Progenitor cell of endocrine pancreas (in vitro differentiated cells): ENCODE measurements at regions not wholly inside any gene's neighbourhood (a gene's known extent, or its start where the extent isn't known, plus 50 kb on each side); places are given as distances from the start of the nearest gene placed in this dataset.

ENCODE experiments used
- DNase-seq: peaks from one replicate; pipeline ENCODE4 v3.0.0; 2021; ENCODE audit warnings: low spot score; ENCODE audit not compliant: unreplicated experiment
- H3K27ac Mint-ChIP-seq: 2 replicates; pipeline ENCODE4 v1.8.0; 2021; ENCODE audit warnings: mild to moderate bottlenecking, moderate library complexity, mixed read lengths
- H3K27me3 Mint-ChIP-seq: 2 replicates; pipeline ENCODE4 v1.8.0; 2021; ENCODE audit warnings: mixed read lengths
- H3K36me3 Mint-ChIP-seq: 2 replicates; pipeline ENCODE4 v1.8.0; 2022; ENCODE audit warnings: mixed read lengths; ENCODE audit not compliant: insufficient read depth
- H3K4me1 Mint-ChIP-seq: 2 replicates; pipeline ENCODE4 v1.8.0; 2021; ENCODE audit warnings: low read depth, mixed read lengths
- H3K4me3 Mint-ChIP-seq: 2 replicates; pipeline ENCODE4 v1.8.0; 2021; ENCODE audit warnings: low read depth, mild to moderate bottlenecking, moderate library complexity, mixed read lengths
- H3K9me3 Mint-ChIP-seq: 2 replicates; pipeline ENCODE4 v1.8.0; 2021; ENCODE audit warnings: low read depth, mixed read lengths
- TF ChIP-seq, protein P1 (sequence below): fragments of 200-600 bp; sonication (generic); IDR thresholded peaks from one replicate; pipeline ENCODE4 v1.5.0; 2021; ENCODE audit warnings: antibody characterized with exemption, mild to moderate bottlenecking; ENCODE audit not compliant: unreplicated experiment

DNA sequence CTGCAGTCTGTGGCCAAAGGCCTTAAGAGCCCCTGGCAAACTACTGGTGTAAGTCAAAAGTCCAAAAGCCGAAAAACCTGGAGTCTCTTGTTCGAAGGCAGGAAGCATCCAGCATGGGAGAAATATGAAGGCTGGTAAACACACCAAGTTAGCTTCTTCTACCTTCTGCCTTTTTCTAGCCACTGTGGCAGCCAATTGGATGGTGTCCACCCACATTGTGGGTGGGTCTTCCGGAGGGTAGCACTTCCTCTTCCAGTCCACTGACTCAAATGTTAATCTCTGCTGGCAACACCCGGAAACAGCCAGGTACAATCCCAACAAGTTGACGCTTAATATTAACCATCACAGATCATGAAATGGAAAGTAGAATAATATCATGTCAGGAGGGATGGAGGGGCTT lies 827.6 kb downstream of the SORCS1 start:
- TF ChIP-seq, protein P1, sequence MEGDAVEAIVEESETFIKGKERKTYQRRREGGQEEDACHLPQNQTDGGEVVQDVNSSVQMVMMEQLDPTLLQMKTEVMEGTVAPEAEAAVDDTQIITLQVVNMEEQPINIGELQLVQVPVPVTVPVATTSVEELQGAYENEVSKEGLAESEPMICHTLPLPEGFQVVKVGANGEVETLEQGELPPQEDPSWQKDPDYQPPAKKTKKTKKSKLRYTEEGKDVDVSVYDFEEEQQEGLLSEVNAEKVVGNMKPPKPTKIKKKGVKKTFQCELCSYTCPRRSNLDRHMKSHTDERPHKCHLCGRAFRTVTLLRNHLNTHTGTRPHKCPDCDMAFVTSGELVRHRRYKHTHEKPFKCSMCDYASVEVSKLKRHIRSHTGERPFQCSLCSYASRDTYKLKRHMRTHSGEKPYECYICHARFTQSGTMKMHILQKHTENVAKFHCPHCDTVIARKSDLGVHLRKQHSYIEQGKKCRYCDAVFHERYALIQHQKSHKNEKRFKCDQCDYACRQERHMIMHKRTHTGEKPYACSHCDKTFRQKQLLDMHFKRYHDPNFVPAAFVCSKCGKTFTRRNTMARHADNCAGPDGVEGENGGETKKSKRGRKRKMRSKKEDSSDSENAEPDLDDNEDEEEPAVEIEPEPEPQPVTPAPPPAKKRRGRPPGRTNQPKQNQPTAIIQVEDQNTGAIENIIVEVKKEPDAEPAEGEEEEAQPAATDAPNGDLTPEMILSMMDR: no peak
- Mint-ChIP-seq H3K4me3 (no peak overlapping the region), H3K27me3 (no peaks in the 10 kb centered on the region), H3K27ac (no peak overlapping the region), H3K4me1 (no peaks in the 10 kb centered on the region), H3K36me3 (no peaks in the 10 kb centered on the region), H3K9me3 (no peaks in the 10 kb centered on the region)
- no peak for DNase-seq

DNA sequence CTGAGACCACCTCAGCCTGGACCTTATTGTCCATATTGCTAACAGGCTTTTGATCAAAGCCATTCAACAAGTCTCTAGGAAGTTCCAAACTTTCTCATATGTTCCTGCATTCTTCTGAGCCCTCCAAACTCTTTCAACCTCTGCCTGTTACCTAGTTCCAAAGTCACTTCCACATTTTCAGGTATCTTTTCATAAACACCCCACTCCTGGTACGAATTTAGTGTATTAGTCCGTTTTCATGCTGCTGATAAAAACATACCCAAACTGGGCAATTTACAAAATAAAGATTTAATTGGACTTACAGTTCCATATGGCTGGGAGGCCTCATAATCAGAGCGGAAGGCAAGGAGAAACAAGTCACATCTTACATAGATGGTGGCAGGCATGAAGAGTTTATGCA lies 836.8 kb downstream of the SORCS1 start:
- no peak overlapping the region for H3K4me3 Mint-ChIP-seq
- H3K36me3 Mint-ChIP-seq: peaks cover 5% of the 10 kb centered on the region
- H3K9me3 Mint-ChIP-seq: peaks cover 35% of the 10 kb centered on the region
- no peaks in the 10 kb centered on the region for H3K4me1 Mint-ChIP-seq
- DNase-seq: no peak
- H3K27me3 Mint-ChIP-seq: no peaks in the 10 kb centered on the region
- H3K27ac Mint-ChIP-seq: no peak overlapping the region
- TF ChIP-seq, protein P1: no peak

DNA sequence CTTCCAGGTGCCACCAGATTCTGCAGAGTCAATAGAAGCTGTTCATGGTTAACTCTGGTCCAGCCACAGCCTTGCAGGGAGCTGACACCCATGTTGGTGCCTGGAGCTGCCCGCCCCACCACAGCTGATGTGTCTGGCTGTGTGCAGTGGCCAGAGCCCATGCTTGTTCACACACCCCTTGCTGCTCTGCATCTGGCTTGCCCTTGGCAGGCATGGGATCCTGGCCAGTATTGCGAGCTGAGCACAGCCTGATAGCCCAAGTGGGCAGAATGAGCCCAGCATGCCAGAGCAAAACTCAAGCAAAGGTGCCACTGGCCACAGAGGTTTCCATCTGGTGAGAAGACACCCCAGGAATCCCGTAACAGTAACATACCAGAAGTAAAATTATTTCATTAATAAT lies 843.6 kb downstream of the SORCS1 start:
- no peak overlapping the region for H3K27ac Mint-ChIP-seq
- no peaks in the 10 kb centered on the region for H3K4me1 Mint-ChIP-seq
- DNase-seq: no peak
- H3K27me3 Mint-ChIP-seq: no peaks in the 10 kb centered on the region
- TF ChIP-seq, protein P1: no peak
- H3K9me3 Mint-ChIP-seq: peaks cover 2% of the 10 kb centered on the region
- H3K36me3 Mint-ChIP-seq: peaks cover under 1% of the 10 kb centered on the region
- H3K4me3 Mint-ChIP-seq: no peak overlapping the region

DNA sequence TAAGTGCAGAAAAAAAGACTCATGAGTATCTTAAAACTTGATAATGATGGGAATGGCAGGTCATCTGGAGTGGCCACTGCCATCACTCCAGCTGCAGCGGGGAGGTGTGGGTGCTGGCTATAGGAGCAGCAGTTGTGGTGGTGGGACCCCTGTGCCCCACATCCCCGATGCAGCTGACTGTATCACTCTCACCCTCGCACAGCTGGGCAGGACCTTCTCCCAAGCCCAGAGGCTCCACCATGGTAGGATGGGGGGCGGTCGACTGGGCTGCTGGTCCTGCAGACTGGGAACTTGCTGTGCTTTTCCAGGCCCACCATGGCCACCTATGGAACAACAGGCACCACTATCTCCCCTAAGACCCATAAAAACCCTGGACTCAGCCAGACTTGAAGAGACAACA lies 844.4 kb downstream of the SORCS1 start:
- Mint-ChIP-seq H3K27me3 (no peaks in the 10 kb centered on the region), H3K9me3 (no peaks in the 10 kb centered on the region), H3K4me3 (no peak overlapping the region), H3K4me1 (no peaks in the 10 kb centered on the region), H3K36me3 (no peaks in the 10 kb centered on the region), H3K27ac (no peak overlapping the region)
- TF ChIP-seq, protein P1: no peak
- no peak for DNase-seq

DNA sequence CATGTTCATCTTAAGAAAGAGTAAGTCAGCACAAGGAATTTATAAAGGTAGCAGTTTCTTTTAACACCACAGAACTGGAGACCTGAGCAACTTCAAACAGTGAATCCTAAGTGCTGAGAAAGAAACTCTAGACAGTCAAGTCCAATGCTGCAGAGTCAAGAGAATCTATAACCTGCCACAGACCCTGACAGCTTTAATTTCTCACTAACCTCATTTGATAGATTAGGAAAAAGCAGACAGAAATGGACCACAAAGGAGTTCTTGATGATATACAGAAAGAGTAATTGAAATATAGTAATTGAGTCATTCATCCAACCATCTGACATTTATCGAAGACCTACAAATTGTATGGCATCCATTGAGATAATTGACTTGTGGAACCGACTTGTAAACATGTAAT lies 847.0 kb downstream of the SORCS1 start:
- Mint-ChIP-seq H3K36me3 (no peaks in the 10 kb centered on the region), H3K4me3 (no peak overlapping the region), H3K9me3 (no peaks in the 10 kb centered on the region), H3K27ac (no peak overlapping the region), H3K27me3 (no peaks in the 10 kb centered on the region), H3K4me1 (peaks cover 6% of the 10 kb centered on the region)
- no peak for DNase-seq
- TF ChIP-seq, protein P1: no peak
